SU-DHL-6 (cell line): ENCODE measurements at regions not wholly inside any gene's neighbourhood (a gene's known extent, or its start where the extent isn't known, plus 50 kb on each side); places are given as distances from the start of the nearest gene placed in this dataset.

Experiments used
- H2AFZ ChIP-seq: fragments of 200-600 bp; sonication (generic); 2 replicates; pipeline ENCODE4 v1.6.1; 2014; ENCODE audit warnings: low read depth, mild to moderate bottlenecking, moderate library complexity, mixed read lengths, antibody characterized with exemption, low read length; ENCODE audit not compliant: severe bottlenecking
- H3F3A ChIP-seq: fragments of 200-600 bp; shearing (Covaris generic); 2 replicates; pipeline ENCODE4 v1.6.0; 2016; ENCODE audit warnings: antibody characterized with exemption, mild to moderate bottlenecking; ENCODE audit not compliant: insufficient read depth
- H3K27ac ChIP-seq: fragments of 200-600 bp; sonication (generic); 2 replicates; pipeline ENCODE4 v1.5.1; 2016; ENCODE audit warnings: low read depth, mild to moderate bottlenecking, low read length, moderate library complexity, mixed read lengths
- H3K27me3 ChIP-seq: fragments of 200-600 bp; sonication (generic), shearing (Covaris generic); 2 replicates; pipeline ENCODE4 v1.6.0; 2014; ENCODE audit warnings: mild to moderate bottlenecking, low read length
- H3K36me3 ChIP-seq: fragments of 200-600 bp; sonication (generic); 2 replicates; pipeline ENCODE4 v1.6.1; 2014; ENCODE audit warnings: mild to moderate bottlenecking, low read length, mixed read lengths
- H3K4me2 ChIP-seq: fragments of 300-600, 200-600 bp; shearing (Covaris generic), sonication (generic); 2 replicates; pipeline ENCODE4 v1.6.0; 2014; ENCODE audit warnings: low read length, low read depth, mild to moderate bottlenecking; ENCODE audit not compliant: poor library complexity, severe bottlenecking
- H3K4me3 ChIP-seq: fragments of 200-600 bp; sonication (generic); 2 replicates; pipeline ENCODE4 v1.5.1; 2014; ENCODE audit warnings: antibody characterized with exemption, low read length, mild to moderate bottlenecking, mixed read lengths; ENCODE audit not compliant: insufficient read depth, poor library complexity, severe bottlenecking
- H3K79me2 ChIP-seq: fragments of 200-600 bp; sonication (generic); 2 replicates; pipeline ENCODE4 v1.6.1; 2014; ENCODE audit warnings: mild to moderate bottlenecking, low read length, moderate library complexity; ENCODE audit not compliant: insufficient read depth
- H3K9ac ChIP-seq: fragments of 200-600 bp; sonication (generic); 2 replicates; pipeline ENCODE4 v1.7.0; 2014; ENCODE audit warnings: mild to moderate bottlenecking, low read length
- H3K9me2 ChIP-seq: fragments of 200-600 bp; sonication (generic); replicated peaks from 2 replicates; pipeline ENCODE4 v1.6.1; 2014; ENCODE audit warnings: low read length; ENCODE audit not compliant: insufficient read depth
- H3K9me3 ChIP-seq: fragments of 200-600 bp; sonication (generic); 2 replicates; pipeline ENCODE4 v1.6.1; 2014; ENCODE audit warnings: low read length, mixed read lengths; ENCODE audit not compliant: insufficient read depth
- H4K20me1 ChIP-seq: fragments of 200-600 bp; sonication (generic); 2 replicates; pipeline ENCODE4 v1.6.1; 2014; ENCODE audit warnings: low read depth, mild to moderate bottlenecking, antibody characterized with exemption, low read length, moderate library complexity, mixed read lengths
- EZH2phosphoT487 ChIP-seq: fragments of 200-600 bp; sonication (generic), shearing (Covaris generic); conservative IDR thresholded peaks from 2 replicates; pipeline ENCODE4 v1.6.1; 2018; ENCODE audit warnings: mild to moderate bottlenecking, antibody characterized with exemption, low read length, moderate library complexity, mixed read lengths
- TF ChIP-seq, protein P1 (sequence below): fragments of 200-600 bp; sonication (generic); IDR thresholded peaks from one replicate; pipeline ENCODE4 v1.5.1; 2017; ENCODE audit warnings: antibody characterized with exemption, mild to moderate bottlenecking, low read length, moderate library complexity; ENCODE audit not compliant: insufficient read depth, poor library complexity, severe bottlenecking

- H2AFZ ChIP-seq, result no peak overlapping the region
- H3K27me3 ChIP-seq, result no peaks in the 10 kb centered on the region
- no peak overlapping the region for H3K4me2 ChIP-seq
- H3K9me3 ChIP-seq, result no peaks in the 10 kb centered on the region
- no peaks in the 10 kb centered on the region for H3K9me2 ChIP-seq
- TF ChIP-seq EZH2phosphoT487, result no peak
- TF ChIP-seq, protein P1, sequence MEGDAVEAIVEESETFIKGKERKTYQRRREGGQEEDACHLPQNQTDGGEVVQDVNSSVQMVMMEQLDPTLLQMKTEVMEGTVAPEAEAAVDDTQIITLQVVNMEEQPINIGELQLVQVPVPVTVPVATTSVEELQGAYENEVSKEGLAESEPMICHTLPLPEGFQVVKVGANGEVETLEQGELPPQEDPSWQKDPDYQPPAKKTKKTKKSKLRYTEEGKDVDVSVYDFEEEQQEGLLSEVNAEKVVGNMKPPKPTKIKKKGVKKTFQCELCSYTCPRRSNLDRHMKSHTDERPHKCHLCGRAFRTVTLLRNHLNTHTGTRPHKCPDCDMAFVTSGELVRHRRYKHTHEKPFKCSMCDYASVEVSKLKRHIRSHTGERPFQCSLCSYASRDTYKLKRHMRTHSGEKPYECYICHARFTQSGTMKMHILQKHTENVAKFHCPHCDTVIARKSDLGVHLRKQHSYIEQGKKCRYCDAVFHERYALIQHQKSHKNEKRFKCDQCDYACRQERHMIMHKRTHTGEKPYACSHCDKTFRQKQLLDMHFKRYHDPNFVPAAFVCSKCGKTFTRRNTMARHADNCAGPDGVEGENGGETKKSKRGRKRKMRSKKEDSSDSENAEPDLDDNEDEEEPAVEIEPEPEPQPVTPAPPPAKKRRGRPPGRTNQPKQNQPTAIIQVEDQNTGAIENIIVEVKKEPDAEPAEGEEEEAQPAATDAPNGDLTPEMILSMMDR, result no peak
- no peak overlapping the region for H3K4me3 ChIP-seq
- no peak overlapping the region for H3K27ac ChIP-seq
- H4K20me1 ChIP-seq, result no peaks in the 10 kb centered on the region
- H3K36me3 ChIP-seq, result no peaks in the 10 kb centered on the region
- no peak overlapping the region for H3K9ac ChIP-seq
- H3F3A ChIP-seq, result no peaks in the 10 kb centered on the region
- H3K79me2 ChIP-seq, result no peaks in the 10 kb centered on the region
Measured at GRCh38 chr2:6434438-6434837, 431.3 kb downstream of the CMPK2 start.

- no peaks in the 10 kb centered on the region for H3K9me3 ChIP-seq
- no peak overlapping the region for H3K4me3 ChIP-seq
- no peak overlapping the region for H3K9ac ChIP-seq
- H3F3A ChIP-seq, result no peaks in the 10 kb centered on the region
- no peaks in the 10 kb centered on the region for H3K79me2 ChIP-seq
- no peak overlapping the region for H3K4me2 ChIP-seq
- no peak overlapping the region for H3K27ac ChIP-seq
- no peaks in the 10 kb centered on the region for H3K27me3 ChIP-seq
- no peaks in the 10 kb centered on the region for H4K20me1 ChIP-seq
- no peak for TF ChIP-seq EZH2phosphoT487
- TF ChIP-seq, protein P1, result no peak
- no peak overlapping the region for H2AFZ ChIP-seq
- H3K9me2 ChIP-seq, result no peaks in the 10 kb centered on the region
- H3K36me3 ChIP-seq, result no peaks in the 10 kb centered on the region
Measured at GRCh38 chr2:6441800-6442199, 423.9 kb downstream of the CMPK2 start.

DNA sequence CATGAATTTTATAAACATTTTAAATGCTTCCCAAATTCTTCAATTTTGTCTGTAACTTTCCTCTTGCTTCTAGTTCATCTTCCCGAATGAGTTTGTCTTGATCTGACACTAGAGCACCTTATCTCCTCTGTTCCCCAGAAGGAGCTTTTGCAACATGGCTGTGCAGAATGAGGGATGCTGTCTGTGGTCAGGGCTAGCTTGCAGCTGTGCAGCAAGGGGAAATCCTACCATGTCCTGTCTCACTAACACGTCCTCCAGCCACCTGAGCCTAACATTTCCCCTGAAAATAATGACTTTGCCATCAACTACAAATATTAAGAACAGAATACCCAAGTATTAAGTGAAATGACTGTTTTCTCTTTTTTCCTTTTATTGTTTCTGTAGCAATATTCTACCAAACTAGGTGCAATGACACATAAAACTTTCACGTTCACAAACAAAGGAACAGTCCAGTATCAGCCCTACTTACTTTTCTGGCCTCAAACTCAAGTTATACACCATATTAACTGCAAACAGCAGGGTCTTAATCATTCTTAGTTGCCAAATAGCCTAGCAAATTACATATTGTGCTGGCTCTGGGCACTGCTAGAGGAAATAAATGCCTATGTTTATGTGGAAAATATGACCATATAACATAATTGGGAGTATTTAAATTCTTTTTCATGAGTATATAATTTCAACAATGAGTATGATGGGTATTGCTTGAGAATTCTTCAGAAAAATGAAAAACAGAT is 423.3 kb downstream of the CMPK2 start:
- no peak overlapping the region for H2AFZ ChIP-seq
- H3K27me3 ChIP-seq, result no peaks in the 10 kb centered on the region
- TF ChIP-seq, protein P1, result no peak
- TF ChIP-seq EZH2phosphoT487, result no peak
- no peaks in the 10 kb centered on the region for H3K9me2 ChIP-seq
- no peak overlapping the region for H3K27ac ChIP-seq
- no peak overlapping the region for H3K4me3 ChIP-seq
- H3F3A ChIP-seq, result no peaks in the 10 kb centered on the region
- no peak overlapping the region for H3K4me2 ChIP-seq
- no peaks in the 10 kb centered on the region for H3K36me3 ChIP-seq
- H3K79me2 ChIP-seq, result no peaks in the 10 kb centered on the region
- no peaks in the 10 kb centered on the region for H3K9me3 ChIP-seq
- no peaks in the 10 kb centered on the region for H4K20me1 ChIP-seq
- no peak overlapping the region for H3K9ac ChIP-seq
